ENCODE measurements at regions not wholly inside any gene's neighbourhood (a gene's known extent, or its start where the extent isn't known, plus 50 kb on each side); places are given as distances from the start of the nearest gene placed in this dataset.

- TF ChIP-seq CTCF (IDR thresholded peaks at IDR 0.05; ENCODE audit: low read length) (no peak), EZH2 (optimal IDR thresholded peaks at IDR 0.05; ENCODE audit: low read depth, low read length) (no peak)
These were observed 360.1 kb upstream of the ITGA1 start for GRCh38 chr5:52427615-52428014.
